ENCODE measurements at regions not wholly inside any gene's neighbourhood (a gene's known extent, or its start where the extent isn't known, plus 50 kb on each side); places are given as distances from the start of the nearest gene placed in this dataset.

- DNase-seq (ENCODE audit: low spot score): no peak
- ATAC-seq: no peak
- peaks cover 35% of the 10 kb centered on the region for H3K4me1 ChIP-seq (ENCODE audit: insufficient read depth, low read length)
- in situ Hi-C loops (cut with HindIII; ENCODE audit: extremely low pct_ligation_motif_present, low pct_unique_long_range_greater_than_20kb) (no loop called here), intact Hi-C loops (cut with micrococcal nuclease; ENCODE audit: unreplicated experiment) (no loop called here)
- H3K4me3 ChIP-seq (replicated peaks in 1 of 3; ENCODE audit: insufficient read depth in 1 of 3, low read depth in 2 of 3, low read length in 3 of 3): no peak overlapping the region
- no peaks in the 10 kb centered on the region for H3K79me2 ChIP-seq (ENCODE audit: insufficient read depth, low read length)
- H2AFZ ChIP-seq (ENCODE audit: low read length): no peak overlapping the region
- ChIA-PET CTCF (ENCODE audit: low intra/inter-chr PET ratio, low total read pairs) (no interaction called here), POLR2A (no interaction called here)
- no peaks in the 10 kb centered on the region for H3K36me3 ChIP-seq (replicated peaks in 1 of 2; ENCODE audit: control insufficient read depth in 1 of 2, insufficient read depth in 2 of 2, low read length in 2 of 2)
- H3K4me2 ChIP-seq (ENCODE audit: low read depth, low read length): no peak overlapping the region
- H3K27ac ChIP-seq (ENCODE audit: extremely low read length, insufficient read depth, low read length): no peak overlapping the region
- no peaks in the 10 kb centered on the region for H3K27me3 ChIP-seq (ENCODE audit: control insufficient read depth in 1 of 2, insufficient read depth in 2 of 2, low read length in 2 of 2)
- no peaks in the 10 kb centered on the region for H3K9me3 ChIP-seq (ENCODE audit: low read length)
- H3K9ac ChIP-seq (ENCODE audit: insufficient read depth, low read depth, low read length): no peak overlapping the region
- WGBS (ENCODE audit: low lambda C conversion rate): 98% methylated on average over 1 of the region's 1 CpG
- H4K20me1 ChIP-seq (ENCODE audit: insufficient read depth, low read length): no peaks in the 10 kb centered on the region
- no TSS peak for BruUV-seq (replicated peaks)
- FAIRE-seq: no peak
- TF ChIP-seq HNF4G (IDR thresholded peaks at IDR 0.05; ENCODE audit: borderline replicate concordance, low read depth, low read length) (0 out of 2 replicates have a peak, but pooled peaks have one; percentile 6), HNF4G (CRISPR knock-in tag; IDR thresholded peaks at IDR 0.05; ENCODE audit: borderline replicate concordance, low read depth) (no peak), ZNF136 (CRISPR knock-in tag; IDR thresholded peaks at IDR 0.05; ENCODE audit: low read depth) (no peak), ZNF496 (CRISPR knock-in tag; IDR thresholded peaks at IDR 0.05; ENCODE audit: insufficient replicate concordance) (no peak), HMGA1 (CRISPR knock-in tag; conservative IDR thresholded peaks at IDR 0.05) (no peak), MAFG (CRISPR knock-in tag; IDR thresholded peaks at IDR 0.05) (no peak), ZNF382 (CRISPR knock-in tag; IDR thresholded peaks at IDR 0.05; ENCODE audit: borderline replicate concordance) (no peak), DPF2 (CRISPR knock-in tag; IDR thresholded peaks at IDR 0.05; ENCODE audit: borderline replicate concordance, low read depth) (no peak), ZNF350 (CRISPR knock-in tag; IDR thresholded peaks at IDR 0.05; ENCODE audit: borderline replicate concordance, low read depth) (no peak), ZNF549 (CRISPR knock-in tag; IDR thresholded peaks at IDR 0.05) (no peak), BORCS8-MEF2B (CRISPR knock-in tag; IDR thresholded peaks at IDR 0.05) (no peak), MAFK (conservative IDR thresholded peaks at IDR 0.05 in 1 of 2, IDR thresholded peaks at IDR 0.05 in 1 of 2; ENCODE audit: low read length in 2 of 2) (peak; percentile 74 to 77), DRAP1 (CRISPR knock-in tag; IDR thresholded peaks at IDR 0.05) (no peak), MAFF (IDR thresholded peaks at IDR 0.05; ENCODE audit: low read depth, low read length) (peak; percentile 68), HIVEP1 (CRISPR knock-in tag; IDR thresholded peaks at IDR 0.05) (no peak), ZNF280B (CRISPR knock-in tag; IDR thresholded peaks at IDR 0.05; ENCODE audit: borderline replicate concordance) (no peak), SNAPC2 (CRISPR knock-in tag; IDR thresholded peaks at IDR 0.05) (no peak), NCOA5 (CRISPR knock-in tag; IDR thresholded peaks at IDR 0.05) (no peak), ZNF34 (CRISPR knock-in tag; IDR thresholded peaks at IDR 0.05; ENCODE audit: borderline replicate concordance) (no peak), BCL6 (CRISPR knock-in tag; IDR thresholded peaks at IDR 0.05) (peak; percentile 73)
- TF ChIP-seq, protein P1, sequence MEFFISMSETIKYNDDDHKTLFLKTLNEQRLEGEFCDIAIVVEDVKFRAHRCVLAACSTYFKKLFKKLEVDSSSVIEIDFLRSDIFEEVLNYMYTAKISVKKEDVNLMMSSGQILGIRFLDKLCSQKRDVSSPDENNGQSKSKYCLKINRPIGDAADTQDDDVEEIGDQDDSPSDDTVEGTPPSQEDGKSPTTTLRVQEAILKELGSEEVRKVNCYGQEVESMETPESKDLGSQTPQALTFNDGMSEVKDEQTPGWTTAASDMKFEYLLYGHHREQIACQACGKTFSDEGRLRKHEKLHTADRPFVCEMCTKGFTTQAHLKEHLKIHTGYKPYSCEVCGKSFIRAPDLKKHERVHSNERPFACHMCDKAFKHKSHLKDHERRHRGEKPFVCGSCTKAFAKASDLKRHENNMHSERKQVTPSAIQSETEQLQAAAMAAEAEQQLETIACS (CRISPR knock-in tag; IDR thresholded peaks at IDR 0.05): no peak
- TF ChIP-seq, protein P2, sequence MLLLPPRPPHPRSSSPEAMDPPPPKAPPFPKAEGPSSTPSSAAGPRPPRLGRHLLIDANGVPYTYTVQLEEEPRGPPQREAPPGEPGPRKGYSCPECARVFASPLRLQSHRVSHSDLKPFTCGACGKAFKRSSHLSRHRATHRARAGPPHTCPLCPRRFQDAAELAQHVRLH (CRISPR knock-in tag; IDR thresholded peaks at IDR 0.05; ENCODE audit: borderline replicate concordance, low read depth): no peak
These were observed 87.1 kb upstream of the AHR start for GRCh38 chr7:17211307-17211836.

All from HepG2 (cell line).